ENCODE measurements at regions not wholly inside any gene's neighbourhood (a gene's known extent, or its start where the extent isn't known, plus 50 kb on each side); places are given as distances from the start of the nearest gene placed in this dataset.
A peak's percentile ranks its signal among the peaks of the same experiment; 100 is the strongest.

DNA sequence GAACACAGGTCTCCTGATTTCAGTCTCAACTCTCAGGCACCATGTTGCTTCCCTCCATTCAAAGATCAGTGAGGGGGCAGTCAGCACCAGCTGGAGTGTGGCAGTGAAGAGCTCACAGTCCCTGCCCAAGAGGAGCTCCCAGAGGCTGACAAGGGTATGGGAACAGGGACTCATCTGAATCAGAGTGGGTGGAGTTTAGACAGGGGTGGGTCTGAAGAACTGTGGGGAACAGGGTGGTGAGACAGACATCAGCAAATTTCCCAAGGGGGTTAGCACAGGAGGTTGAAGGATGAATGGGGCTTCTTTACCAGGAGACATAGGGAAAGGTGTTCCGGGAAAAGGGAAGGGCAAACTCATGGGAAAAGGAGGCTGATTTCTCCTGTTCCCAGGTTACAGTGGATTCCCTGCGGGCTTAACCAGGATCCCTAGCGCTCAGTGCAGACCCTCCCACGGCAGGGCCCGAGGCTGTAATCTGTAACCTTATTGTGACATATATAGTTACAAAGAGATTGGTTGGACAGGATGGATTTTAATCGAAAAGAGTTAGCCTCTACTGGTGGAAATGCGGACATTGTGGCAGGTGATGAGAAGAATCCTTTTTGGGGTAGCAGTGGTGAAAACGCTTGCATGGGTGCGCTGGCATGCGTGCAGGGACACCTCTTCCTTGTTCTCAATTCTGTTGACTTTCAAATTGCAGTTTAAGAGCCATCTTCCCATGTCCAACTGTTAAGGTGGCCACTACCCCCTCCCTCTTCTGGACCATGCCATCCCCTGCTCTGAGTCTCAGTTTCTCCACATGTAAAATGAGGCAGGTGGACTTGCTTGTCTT lies 160.3 kb downstream of the SMAD6 start:
- H3K9me3 ChIP-seq (ENCODE audit: control insufficient read depth in 1 of 2, insufficient read depth in 1 of 2, low read depth in 1 of 2, low read length in 2 of 2) = no peaks in the 10 kb centered on the region
- no peaks in the 10 kb centered on the region for H3K27me3 ChIP-seq (ENCODE audit: insufficient read depth, low read length)
- no peak overlapping the region for H2AFZ ChIP-seq (ENCODE audit: low read depth, low read length, poor library complexity, severe bottlenecking)
- intact Hi-C loops (cut with micrococcal nuclease) = no loop called here
- no peaks in the 10 kb centered on the region for H3K36me3 ChIP-seq (ENCODE audit: control insufficient read depth in 1 of 2, insufficient read depth in 2 of 2, low read length in 2 of 2)
- ChIA-PET POLR2A (no interaction called here), RAD21 (ENCODE audit: low non-redundant PET in 1 of 2, low total read pairs in 2 of 2, uncharacterized antibody in 2 of 2, unreplicated experiment in 2 of 2) (no interaction called here), CTCF (interaction anchor here (1.0 to 2.1 kb wide), 4 partner anchors 9 to 257 kb away, joined by 4 to 10 read pairs (median 8); no protein-coding TSS in a partner anchor)
- no peak overlapping the region for H3K9ac ChIP-seq (ENCODE audit: low read length)
- H4K20me1 ChIP-seq (ENCODE audit: insufficient read depth) = no peaks in the 10 kb centered on the region
- no peaks in the 10 kb centered on the region for H3K79me2 ChIP-seq (ENCODE audit: insufficient read depth, low read length)
- BruUV-seq (replicated peaks) = no TSS peak
- H3K4me1 ChIP-seq (ENCODE audit: control insufficient read depth in 1 of 2, insufficient read depth in 2 of 2, low read length in 2 of 2) = peaks cover 0 to 22% of the 10 kb centered on the region in 2 experiments; a peak in 3 of 4 replicates
- no peaks in the 10 kb centered on the region for H3K9me2 ChIP-seq (ENCODE audit: insufficient read depth)
- TF ChIP-seq, protein P1, sequence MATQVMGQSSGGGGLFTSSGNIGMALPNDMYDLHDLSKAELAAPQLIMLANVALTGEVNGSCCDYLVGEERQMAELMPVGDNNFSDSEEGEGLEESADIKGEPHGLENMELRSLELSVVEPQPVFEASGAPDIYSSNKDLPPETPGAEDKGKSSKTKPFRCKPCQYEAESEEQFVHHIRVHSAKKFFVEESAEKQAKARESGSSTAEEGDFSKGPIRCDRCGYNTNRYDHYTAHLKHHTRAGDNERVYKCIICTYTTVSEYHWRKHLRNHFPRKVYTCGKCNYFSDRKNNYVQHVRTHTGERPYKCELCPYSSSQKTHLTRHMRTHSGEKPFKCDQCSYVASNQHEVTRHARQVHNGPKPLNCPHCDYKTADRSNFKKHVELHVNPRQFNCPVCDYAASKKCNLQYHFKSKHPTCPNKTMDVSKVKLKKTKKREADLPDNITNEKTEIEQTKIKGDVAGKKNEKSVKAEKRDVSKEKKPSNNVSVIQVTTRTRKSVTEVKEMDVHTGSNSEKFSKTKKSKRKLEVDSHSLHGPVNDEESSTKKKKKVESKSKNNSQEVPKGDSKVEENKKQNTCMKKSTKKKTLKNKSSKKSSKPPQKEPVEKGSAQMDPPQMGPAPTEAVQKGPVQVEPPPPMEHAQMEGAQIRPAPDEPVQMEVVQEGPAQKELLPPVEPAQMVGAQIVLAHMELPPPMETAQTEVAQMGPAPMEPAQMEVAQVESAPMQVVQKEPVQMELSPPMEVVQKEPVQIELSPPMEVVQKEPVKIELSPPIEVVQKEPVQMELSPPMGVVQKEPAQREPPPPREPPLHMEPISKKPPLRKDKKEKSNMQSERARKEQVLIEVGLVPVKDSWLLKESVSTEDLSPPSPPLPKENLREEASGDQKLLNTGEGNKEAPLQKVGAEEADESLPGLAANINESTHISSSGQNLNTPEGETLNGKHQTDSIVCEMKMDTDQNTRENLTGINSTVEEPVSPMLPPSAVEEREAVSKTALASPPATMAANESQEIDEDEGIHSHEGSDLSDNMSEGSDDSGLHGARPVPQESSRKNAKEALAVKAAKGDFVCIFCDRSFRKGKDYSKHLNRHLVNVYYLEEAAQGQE (IDR thresholded peaks at IDR 0.05; ENCODE audit: low read depth) = no peak
- TF ChIP-seq SP1 (IDR thresholded peaks at IDR 0.05; ENCODE audit: low read depth) = no peak
- no peak for TF ChIP-seq TCF7L2 (IDR thresholded peaks at IDR 0.05; ENCODE audit: borderline replicate concordance, extremely low read depth, insufficient read depth, insufficient read length)
- TF ChIP-seq POLR2A (IDR thresholded peaks at IDR 0.05; ENCODE audit: borderline replicate concordance, extremely low read depth, insufficient read depth, insufficient read length) = no peak
- no peak for TF ChIP-seq ZFX (IDR thresholded peaks at IDR 0.05)
- TF ChIP-seq EZH2phosphoT487 (IDR thresholded peaks at IDR 0.05; ENCODE audit: borderline replicate concordance) = no peak
- no peak for TF ChIP-seq ZNF274 (IDR thresholded peaks at IDR 0.05; ENCODE audit: low read depth, low read length)
- TF ChIP-seq SRF (IDR thresholded peaks at IDR 0.05; ENCODE audit: low read depth) = no peak
- TF ChIP-seq, protein P2, sequence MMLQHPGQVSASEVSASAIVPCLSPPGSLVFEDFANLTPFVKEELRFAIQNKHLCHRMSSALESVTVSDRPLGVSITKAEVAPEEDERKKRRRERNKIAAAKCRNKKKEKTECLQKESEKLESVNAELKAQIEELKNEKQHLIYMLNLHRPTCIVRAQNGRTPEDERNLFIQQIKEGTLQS (IDR thresholded peaks at IDR 0.05) = no peak
- no peak for TF ChIP-seq CBX3 (IDR thresholded peaks at IDR 0.05; ENCODE audit: low read depth)
- ATAC-seq (peak; percentile 77), DNase-seq (ENCODE audit: low read depth, low spot score) (no peak)
- H3K27ac ChIP-seq (ENCODE audit: low read depth, low read length) = no peak overlapping the region
- H3K4me2 ChIP-seq (ENCODE audit: low read length) = peak overlapping the region; percentile 55
- no peak overlapping the region for H3K4me3 ChIP-seq (replicated peaks in 1 of 2; ENCODE audit: low read depth in 1 of 2, low read length in 2 of 2)
